Immature natural killer cell (primary cell): ENCODE measurements at regions not wholly inside any gene's neighbourhood (a gene's known extent, or its start where the extent isn't known, plus 50 kb on each side); places are given as distances from the start of the nearest gene placed in this dataset.
A peak's percentile ranks its signal among the peaks of the same experiment; 100 is the strongest.

Experiments used
- DNase-seq, 3 donors: peaks; one replicate each; pipeline ENCODE4 v3.0.0; 2022; ENCODE audit warnings: mixed read lengths in 1 of 3
- H3K27ac Mint-ChIP-seq, 6 donors: one replicate each; pipeline ENCODE4 v1.8.0; 2020; ENCODE audit warnings: mixed read lengths in 6 of 6, mild to moderate bottlenecking in 5 of 6, inconsistent platforms in 4 of 6, moderate library complexity in 3 of 6
- H3K27me3 Mint-ChIP-seq, 3 donors: one replicate each; pipeline ENCODE4 v1.8.0; 2020 to 2021; ENCODE audit warnings: low read depth in 3 of 3, mild to moderate bottlenecking in 3 of 3, mixed read lengths in 3 of 3, moderate library complexity in 3 of 3, inconsistent platforms in 1 of 3
- H3K36me3 Mint-ChIP-seq, 3 donors: one replicate each; pipeline ENCODE4 v1.8.0; 2020; ENCODE audit warnings: mixed read lengths in 3 of 3, inconsistent platforms in 2 of 3, mild to moderate bottlenecking in 2 of 3
- H3K4me1 Mint-ChIP-seq, 2 donors: one replicate each; pipeline ENCODE4 v1.8.0; 2020; ENCODE audit warnings: inconsistent platforms in 2 of 2, mild to moderate bottlenecking in 2 of 2, mixed read lengths in 2 of 2, moderate library complexity in 1 of 2
- H3K4me3 Mint-ChIP-seq, 5 donors: one replicate each; pipeline ENCODE4 v1.8.0; 2020; ENCODE audit warnings: mild to moderate bottlenecking in 5 of 5, mixed read lengths in 5 of 5, inconsistent platforms in 3 of 5, moderate library complexity in 3 of 5
- H3K9me3 Mint-ChIP-seq, 6 donors: one replicate each; pipeline ENCODE4 v1.8.0; 2020; ENCODE audit warnings: mild to moderate bottlenecking in 6 of 6, mixed read lengths in 6 of 6, inconsistent platforms in 4 of 6, moderate library complexity in 3 of 6

DNA sequence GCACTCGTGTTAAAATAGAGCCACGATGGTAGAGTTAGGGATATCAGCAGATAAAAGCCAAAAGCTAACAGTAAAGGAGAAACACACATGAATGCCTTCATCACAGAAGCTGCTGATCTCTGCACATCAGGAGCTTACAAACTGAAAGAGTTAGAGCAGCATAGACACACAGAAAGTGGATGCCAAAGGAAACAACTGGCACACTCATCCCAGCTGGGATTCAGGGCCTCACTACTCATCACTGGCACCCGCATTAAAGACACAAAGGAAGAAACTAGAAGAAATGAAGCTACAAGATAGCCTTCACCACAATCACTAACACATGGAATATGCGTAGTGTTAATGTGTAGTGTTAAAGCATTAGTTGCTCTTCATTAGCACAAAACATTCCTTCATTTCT lies 156.4 kb upstream of the TBL1X start:
- Mint-ChIP-seq H3K9me3 (no peaks in the 10 kb centered on the region), H3K27me3 (peaks cover 0 to 11% (median 6%) of the 10 kb centered on the region in 3 donors), H3K4me1 (peaks cover 3 to 5% of the 10 kb centered on the region in 2 donors), H3K27ac (no peak overlapping the region), H3K4me3 (no peak overlapping the region), H3K36me3 (no peaks in the 10 kb centered on the region)
- DNase-seq: no peak

DNA sequence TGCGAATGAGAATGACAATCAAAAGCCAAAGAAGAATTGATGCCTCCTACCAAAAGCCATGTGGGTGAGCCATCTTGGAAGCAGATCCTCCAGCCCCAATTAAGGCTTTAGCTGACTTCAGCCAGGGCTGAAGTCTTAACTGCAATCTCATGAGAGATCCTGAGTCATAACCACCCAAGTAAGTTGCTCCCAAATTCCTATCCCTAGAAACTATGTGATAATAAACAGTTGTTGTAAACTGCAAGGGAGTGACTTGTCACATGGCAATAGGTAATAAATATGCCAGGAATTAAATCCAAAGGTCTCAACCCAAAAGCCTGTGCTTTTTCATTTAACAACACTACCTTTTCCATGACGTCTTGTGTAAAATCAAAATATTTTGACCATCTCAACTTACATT lies 154.2 kb upstream of the TBL1X start:
- H3K27me3 Mint-ChIP-seq: peaks cover 0 to 7% (median 6%) of the 10 kb centered on the region in 3 donors
- H3K4me3 Mint-ChIP-seq: no peak overlapping the region
- no peak for DNase-seq
- H3K27ac Mint-ChIP-seq: no peak overlapping the region
- peaks cover 6 to 9% of the 10 kb centered on the region in 2 donors for H3K4me1 Mint-ChIP-seq
- no peaks in the 10 kb centered on the region for H3K36me3 Mint-ChIP-seq
- H3K9me3 Mint-ChIP-seq: no peaks in the 10 kb centered on the region

DNA sequence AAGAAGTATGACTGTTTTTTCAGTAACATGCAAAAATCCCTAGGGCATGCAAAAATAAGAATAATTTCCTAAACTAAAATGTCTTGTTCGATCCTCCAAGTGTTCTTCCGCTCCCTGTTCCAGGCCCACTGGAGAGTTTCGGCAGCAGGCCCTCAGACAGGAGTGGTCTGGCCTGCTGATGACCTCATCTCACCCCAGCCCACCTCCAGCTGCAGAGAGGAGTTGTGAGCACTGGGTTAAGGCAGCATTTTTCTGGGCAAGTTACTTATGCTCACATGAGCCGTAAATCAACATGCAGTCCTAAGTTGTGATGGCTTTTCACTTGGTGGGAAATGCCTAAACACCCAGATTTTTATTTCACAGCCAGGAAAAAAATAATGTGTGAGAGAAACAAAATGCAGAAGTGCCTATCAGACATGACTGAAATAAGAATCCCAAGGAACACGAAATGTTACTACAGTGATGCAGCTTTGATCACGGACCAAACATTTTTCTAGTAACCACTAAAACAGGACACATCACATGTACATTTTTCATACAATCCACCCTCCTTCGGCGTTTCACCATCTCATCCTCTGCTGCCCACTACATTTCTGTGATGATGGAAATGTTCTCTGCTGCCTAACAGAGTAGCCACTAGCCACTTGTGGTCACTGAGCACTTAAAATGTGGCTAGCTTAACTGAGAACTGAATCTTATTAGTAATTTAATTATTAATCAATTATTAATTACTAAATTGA lies 153.3 kb upstream of the TBL1X start:
- H3K4me3 Mint-ChIP-seq: no peak overlapping the region
- H3K9me3 Mint-ChIP-seq: no peaks in the 10 kb centered on the region
- peaks cover 0 to 7% (median 6%) of the 10 kb centered on the region in 3 donors for H3K27me3 Mint-ChIP-seq
- no peak for DNase-seq
- no peaks in the 10 kb centered on the region for H3K36me3 Mint-ChIP-seq
- peaks cover 6 to 9% of the 10 kb centered on the region in 2 donors for H3K4me1 Mint-ChIP-seq
- no peak overlapping the region for H3K27ac Mint-ChIP-seq

DNA sequence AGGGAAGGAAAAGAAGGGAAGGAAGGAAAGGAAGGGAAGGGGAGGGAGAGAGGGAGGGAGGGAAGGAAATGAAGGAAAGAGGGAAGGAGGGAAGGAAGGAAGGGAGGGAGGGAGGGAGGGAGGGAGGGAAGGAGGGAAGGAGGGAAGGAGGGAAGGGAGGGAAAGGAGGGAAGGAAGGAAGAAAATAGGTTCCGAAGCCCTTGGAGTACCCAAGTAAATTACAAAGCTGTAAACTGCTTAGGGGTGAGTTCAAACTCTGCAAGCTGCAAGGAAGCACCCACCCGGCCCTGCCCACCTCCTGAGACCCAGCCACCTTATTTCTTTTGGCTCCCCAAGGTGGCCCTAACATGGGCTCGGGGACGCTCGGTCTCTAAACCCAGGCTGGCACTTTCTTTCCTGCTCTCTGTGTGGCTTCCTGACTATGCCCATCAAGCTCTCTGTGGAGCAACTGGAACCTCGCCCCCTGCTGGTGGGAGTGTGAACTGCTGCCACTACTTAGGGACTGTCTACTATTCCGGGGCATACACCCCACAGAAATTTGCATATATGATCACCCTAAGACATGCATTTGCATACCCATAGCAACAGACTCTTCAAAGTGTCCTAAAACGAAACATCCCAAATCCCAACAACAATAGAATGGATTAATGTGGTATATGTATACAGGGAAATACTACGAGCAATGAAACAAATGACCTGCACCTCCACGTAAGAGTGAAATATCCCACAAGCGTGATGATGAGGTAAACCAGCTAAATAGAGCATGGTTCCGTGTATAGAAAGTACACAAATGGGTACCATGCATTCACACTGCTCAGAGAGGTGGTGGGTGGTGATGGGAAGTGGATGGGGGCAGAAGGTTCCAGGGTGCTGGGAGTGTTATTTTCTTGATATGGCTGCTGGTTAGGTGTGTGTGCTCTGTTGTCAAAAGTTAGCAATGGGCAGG lies 151.7 kb upstream of the TBL1X start:
- Mint-ChIP-seq H3K9me3 (no peaks in the 10 kb centered on the region), H3K36me3 (no peaks in the 10 kb centered on the region), H3K4me3 (peak overlapping the region in 2 of 5 donors; percentile 42 to 54), H3K4me1 (peaks cover 10 to 24% of the 10 kb centered on the region in 2 donors), H3K27me3 (peaks cover 0 to 3% (median 3%) of the 10 kb centered on the region in 3 donors), H3K27ac (peak overlapping the region in 2 of 6 donors; percentile 63 to 80)
- DNase-seq: peak; percentile 60 to 74 (median 61)

DNA sequence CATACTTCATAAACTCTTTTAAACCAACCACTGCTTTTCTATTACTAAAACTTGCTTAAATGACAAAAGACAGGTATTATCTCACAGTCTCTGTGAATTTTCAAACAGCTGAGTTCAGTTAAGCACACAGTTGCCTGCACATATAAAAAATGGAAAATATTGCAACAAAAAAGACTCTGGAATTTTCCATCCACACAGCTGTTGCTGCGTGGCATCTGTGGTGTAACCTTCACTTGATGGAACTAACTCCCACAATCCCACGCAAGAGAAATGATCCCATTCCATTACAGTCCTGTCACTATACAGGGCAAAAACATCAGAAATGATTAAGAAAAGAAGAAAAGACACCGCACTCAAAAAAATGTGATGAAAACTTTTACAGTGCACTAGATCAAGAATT lies 149.8 kb upstream of the TBL1X start:
- Mint-ChIP-seq H3K27me3 (peaks cover 0 to 3% (median 2%) of the 10 kb centered on the region in 3 donors), H3K27ac (no peak overlapping the region), H3K4me3 (no peak overlapping the region), H3K4me1 (peaks cover 24 to 41% of the 10 kb centered on the region in 2 donors), H3K36me3 (no peaks in the 10 kb centered on the region), H3K9me3 (no peaks in the 10 kb centered on the region)
- DNase-seq: no peak

DNA sequence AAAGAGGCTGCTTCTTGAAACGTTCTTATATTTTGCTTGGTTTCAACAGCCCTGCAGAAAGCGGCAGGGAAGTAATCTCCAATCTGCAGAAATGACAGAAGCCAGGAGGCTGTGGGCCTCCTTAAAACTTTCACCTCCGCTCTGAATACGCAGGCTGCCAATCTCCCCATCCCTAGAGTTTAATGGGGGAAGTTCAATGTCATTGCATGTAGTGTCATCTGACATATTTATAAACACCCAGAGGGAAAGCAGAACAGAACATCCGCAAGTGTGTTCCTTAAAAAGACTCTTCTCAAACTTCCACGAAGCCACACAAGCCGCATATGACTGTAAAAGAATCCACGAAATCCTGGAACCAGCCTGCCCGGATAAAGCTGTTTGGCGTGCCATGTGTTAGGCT lies 148.8 kb upstream of the TBL1X start:
- H3K27me3 Mint-ChIP-seq: peaks cover 0 to 6% (median 3%) of the 10 kb centered on the region in 3 donors
- no peak for DNase-seq
- no peaks in the 10 kb centered on the region for H3K36me3 Mint-ChIP-seq
- H3K4me1 Mint-ChIP-seq: peaks cover 26 to 43% of the 10 kb centered on the region in 2 donors
- no peaks in the 10 kb centered on the region for H3K9me3 Mint-ChIP-seq
- no peak overlapping the region for H3K4me3 Mint-ChIP-seq
- no peak overlapping the region for H3K27ac Mint-ChIP-seq

DNA sequence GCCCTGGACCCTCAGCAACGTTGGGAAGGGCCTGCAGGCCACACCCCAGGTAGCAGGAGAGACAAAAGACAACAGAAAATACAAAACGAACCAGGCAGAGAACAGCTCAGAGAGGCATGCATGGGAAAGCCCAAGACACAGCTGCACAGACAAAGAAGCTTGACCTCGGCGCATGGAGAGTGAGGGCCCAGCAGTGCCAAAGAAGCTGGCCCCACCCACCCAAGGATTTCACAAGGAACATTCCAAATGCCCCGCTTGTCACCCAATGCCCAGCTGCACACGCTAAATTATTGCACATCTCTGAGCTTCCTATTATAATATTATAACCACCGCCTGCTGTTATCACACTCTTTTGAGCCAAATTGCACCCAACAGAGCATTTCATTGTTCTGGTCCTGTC lies 147.7 kb upstream of the TBL1X start:
- Mint-ChIP-seq H3K4me1 (peaks cover 26 to 43% of the 10 kb centered on the region in 2 donors), H3K27me3 (peaks cover 0 to 6% (median 3%) of the 10 kb centered on the region in 3 donors), H3K4me3 (no peak overlapping the region), H3K9me3 (no peaks in the 10 kb centered on the region), H3K27ac (no peak overlapping the region), H3K36me3 (no peaks in the 10 kb centered on the region)
- DNase-seq: no peak

DNA sequence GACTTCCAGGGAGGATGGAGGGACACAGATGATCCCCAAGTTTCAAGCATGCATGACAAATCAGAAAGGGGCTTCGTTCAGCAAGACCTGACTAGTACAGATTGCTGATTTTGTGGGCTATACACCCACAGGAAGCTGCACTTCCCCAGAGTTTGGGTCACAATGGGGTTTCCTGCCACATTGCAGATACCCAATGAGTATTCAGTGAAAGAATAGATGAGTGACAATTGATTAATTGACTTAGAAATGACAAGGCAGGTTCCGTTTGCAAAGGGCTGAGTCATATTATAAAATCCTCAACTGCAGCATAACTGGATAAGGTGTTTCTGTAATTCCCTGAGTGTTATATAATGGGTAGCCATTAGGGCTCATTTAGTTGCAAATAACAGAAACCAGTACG lies 146.6 kb upstream of the TBL1X start:
- peak in 2 of 3 donors; percentile 37 to 48 for DNase-seq
- Mint-ChIP-seq H3K9me3 (no peaks in the 10 kb centered on the region), H3K36me3 (no peaks in the 10 kb centered on the region), H3K4me1 (peaks cover 25 to 41% of the 10 kb centered on the region in 2 donors), H3K4me3 (peak overlapping the region in 4 of 5 donors; percentile 13 to 53 (median 33)), H3K27me3 (peaks cover 0 to 6% (median 2%) of the 10 kb centered on the region in 3 donors), H3K27ac (peak overlapping the region in 1 of 6 donors; percentile 28)

DNA sequence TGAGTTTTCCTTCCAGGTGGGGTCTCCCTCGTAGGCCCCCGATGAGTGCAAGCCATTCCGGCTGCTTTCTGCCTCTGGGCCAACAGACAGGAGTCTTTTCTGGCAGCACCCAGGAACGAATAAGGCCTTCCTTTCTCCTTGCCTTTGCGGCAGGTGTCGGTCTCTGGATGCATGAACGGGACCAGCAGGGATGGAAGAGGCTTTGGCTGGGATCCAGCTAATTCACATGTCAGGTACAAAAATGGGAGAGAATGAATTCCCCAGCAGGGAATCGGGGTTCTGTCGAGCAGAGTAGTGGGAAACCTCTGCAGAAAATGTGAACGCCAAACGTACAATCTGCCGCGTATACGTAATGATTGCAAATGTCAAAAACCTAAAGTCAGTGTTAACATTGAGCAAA lies 146.1 kb upstream of the TBL1X start:
- Mint-ChIP-seq H3K4me1 (peaks cover 20 to 35% of the 10 kb centered on the region in 2 donors), H3K27me3 (peaks cover 0 to 4% (median 0%) of the 10 kb centered on the region in 3 donors), H3K36me3 (no peaks in the 10 kb centered on the region), H3K4me3 (no peak overlapping the region), H3K27ac (no peak overlapping the region), H3K9me3 (no peaks in the 10 kb centered on the region)
- no peak for DNase-seq

DNA sequence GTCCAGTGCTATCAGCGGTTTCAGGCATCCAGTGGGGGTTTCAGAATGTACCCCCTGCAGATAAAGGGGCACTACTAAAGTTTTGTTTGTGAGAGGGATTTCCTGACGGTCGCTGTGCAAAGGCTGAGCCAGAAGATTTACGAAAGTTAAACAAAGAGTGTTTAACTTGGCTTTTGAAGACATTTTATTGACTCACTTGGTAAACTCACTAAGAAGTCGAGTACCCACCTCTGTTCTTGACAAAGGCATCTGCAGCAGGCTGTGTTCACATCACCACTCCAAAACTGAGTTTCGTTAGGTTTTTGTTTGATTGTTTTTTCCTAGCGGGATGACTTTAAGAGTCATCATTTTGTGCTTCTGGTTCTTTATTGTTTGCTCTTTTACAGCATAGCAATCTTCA lies 143.9 kb upstream of the TBL1X start:
- Mint-ChIP-seq H3K4me3 (no peak overlapping the region), H3K27ac (no peak overlapping the region), H3K9me3 (no peaks in the 10 kb centered on the region)

DNA sequence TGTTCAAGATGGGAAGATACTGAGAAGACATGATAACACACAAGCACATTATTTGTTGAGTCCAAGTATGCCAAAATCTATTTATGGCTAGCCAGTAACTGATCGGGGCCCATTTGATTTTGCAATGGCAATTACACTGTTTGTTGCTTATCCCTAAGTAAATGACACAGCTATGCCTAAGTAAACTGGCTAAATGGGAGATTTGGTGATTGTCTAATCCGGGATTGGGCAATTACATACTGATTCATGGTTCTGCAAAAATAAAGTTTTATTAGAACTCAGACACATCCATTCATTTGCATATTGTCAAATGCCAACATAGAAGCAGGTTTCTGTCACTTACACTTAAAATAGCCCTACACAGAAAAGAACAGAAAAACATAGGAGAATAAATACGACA lies 140.2 kb upstream of the TBL1X start:
- peaks cover 7 to 14% of the 10 kb centered on the region in 2 donors for H3K4me1 Mint-ChIP-seq
- H3K9me3 Mint-ChIP-seq: no peaks in the 10 kb centered on the region
- H3K36me3 Mint-ChIP-seq: no peaks in the 10 kb centered on the region
- H3K4me3 Mint-ChIP-seq: no peak overlapping the region
- peak overlapping the region in 1 of 6 donors; percentile 61 for H3K27ac Mint-ChIP-seq
- peaks cover 0 to 4% (median 0%) of the 10 kb centered on the region in 3 donors for H3K27me3 Mint-ChIP-seq
- DNase-seq: no peak

More for the DNA sequence above, 143.9 kb upstream of the TBL1X start:
- DNase-seq: no peak
- Mint-ChIP-seq H3K36me3 (no peaks in the 10 kb centered on the region), H3K27me3 (peaks cover 0 to 4% (median 0%) of the 10 kb centered on the region in 3 donors), H3K4me1 (peaks cover 20 to 34% of the 10 kb centered on the region in 2 donors)

DNA sequence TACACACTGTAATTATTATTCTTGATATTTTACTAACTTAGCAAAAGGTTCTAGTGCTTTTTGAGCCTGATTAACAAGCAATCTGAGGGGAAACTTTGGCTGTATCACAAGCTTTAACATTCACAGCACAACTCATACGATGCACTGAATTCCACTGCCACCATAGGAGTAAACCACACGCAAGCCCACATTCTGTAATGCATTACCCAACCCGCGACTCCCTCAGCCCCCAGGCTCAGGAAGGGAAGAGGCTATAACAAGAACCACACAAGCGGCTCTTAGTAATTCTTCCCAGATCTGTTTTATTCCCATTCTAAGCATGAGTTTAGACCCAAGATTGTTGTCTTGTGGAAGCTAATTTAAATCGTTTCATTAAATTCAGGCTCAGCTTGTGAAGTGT lies 138.5 kb upstream of the TBL1X start:
- Mint-ChIP-seq H3K36me3 (no peaks in the 10 kb centered on the region), H3K4me1 (peaks cover 0 to 8% of the 10 kb centered on the region in 2 donors), H3K27me3 (peaks cover 0 to 3% (median 3%) of the 10 kb centered on the region in 3 donors), H3K27ac (no peak overlapping the region), H3K4me3 (no peak overlapping the region), H3K9me3 (no peaks in the 10 kb centered on the region)
- DNase-seq: no peak

DNA sequence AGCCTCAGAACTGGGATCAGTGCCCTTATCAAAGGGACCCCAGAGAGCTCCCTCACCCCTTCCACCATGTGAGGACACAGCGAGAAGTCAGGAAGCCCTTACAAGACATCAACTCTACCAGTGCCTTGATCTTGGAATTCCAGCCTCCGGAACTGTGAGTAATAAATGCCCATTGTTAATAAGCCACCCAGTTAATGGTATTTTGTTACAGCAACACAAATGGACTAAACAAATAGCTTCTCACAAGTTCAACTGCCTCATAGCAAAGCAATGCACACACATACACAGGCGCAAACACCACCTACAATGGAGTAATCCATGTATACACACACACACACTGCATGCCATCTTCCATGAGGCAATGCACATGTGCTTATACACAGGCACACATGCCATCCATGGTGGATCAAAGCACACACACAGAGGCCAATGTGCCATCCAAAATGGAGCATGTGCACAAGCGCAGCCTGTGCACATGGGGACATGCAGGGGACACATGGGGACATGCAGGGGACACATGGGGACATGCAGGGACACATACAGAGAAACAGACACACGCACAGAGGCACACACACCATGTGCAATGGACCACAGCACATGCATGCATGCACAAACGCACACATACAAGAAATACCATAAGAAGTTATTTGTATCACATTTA lies 137.6 kb upstream of the TBL1X start:
- no peak overlapping the region for H3K4me3 Mint-ChIP-seq
- DNase-seq: no peak
- H3K4me1 Mint-ChIP-seq: peaks cover 0 to 8% of the 10 kb centered on the region in 2 donors
- H3K27ac Mint-ChIP-seq: no peak overlapping the region
- H3K9me3 Mint-ChIP-seq: no peaks in the 10 kb centered on the region
- H3K27me3 Mint-ChIP-seq: peaks cover 0 to 3% (median 3%) of the 10 kb centered on the region in 3 donors
- H3K36me3 Mint-ChIP-seq: no peaks in the 10 kb centered on the region
